Parathyroid adenoma (tissue), 2 donors: ENCODE measurements at regions not wholly inside any gene's neighbourhood (a gene's known extent, or its start where the extent isn't known, plus 50 kb on each side); places are given as distances from the start of the nearest gene placed in this dataset.
A peak's percentile ranks its signal among the peaks of the same experiment; 100 is the strongest.

ENCODE experiments used
- H2AFZ ChIP-seq: fragments of 300-600 bp; sonication (generic); one replicate; pipeline ENCODE4 v1.7.0; 2017; ENCODE audit warnings: antibody characterized with exemption, mild to moderate bottlenecking
- H3K27ac ChIP-seq: fragments of 300-600 bp; sonication (generic); one replicate; pipeline ENCODE4 v1.7.0; 2017
- H3K27me3 ChIP-seq: fragments of 300-600 bp; sonication (generic); one replicate; pipeline ENCODE4 v1.7.0; 2017; ENCODE audit warnings: low read length; ENCODE audit not compliant: control insufficient read depth, insufficient read depth
- H3K36me3 ChIP-seq: fragments of 300-600 bp; sonication (generic); one replicate; pipeline ENCODE4 v1.7.0; 2017; ENCODE audit warnings: low read length; ENCODE audit not compliant: control insufficient read depth, insufficient read depth
- H3K4me1 ChIP-seq: fragments of 300-600 bp; sonication (generic); one replicate; pipeline ENCODE4 v1.7.0; 2017; ENCODE audit warnings: control low read depth
- H3K4me2 ChIP-seq: fragments of 300-600 bp; sonication (generic); one replicate; pipeline ENCODE4 v1.7.0; 2017; ENCODE audit warnings: low read length
- H3K4me3 ChIP-seq: fragments of 300-600 bp; sonication (generic); one replicate; pipeline ENCODE4 v1.7.0; 2017; ENCODE audit warnings: low read depth, low read length
- H3K79me2 ChIP-seq: fragments of 300-600 bp; sonication (generic); one replicate; pipeline ENCODE4 v1.7.0; 2017; ENCODE audit warnings: control low read depth
- H3K9ac ChIP-seq: fragments of 300-600 bp; sonication (generic); one replicate; pipeline ENCODE4 v1.7.0; 2017; ENCODE audit warnings: mild to moderate bottlenecking
- H3K9me3 ChIP-seq: fragments of 300-600 bp; sonication (generic); one replicate; pipeline ENCODE4 v1.7.0; 2017; ENCODE audit warnings: low read length; ENCODE audit not compliant: control insufficient read depth
- TF ChIP-seq, protein P1 (sequence below): fragments of 300-600 bp; sonication (generic); IDR thresholded peaks from one replicate; pipeline ENCODE4 v1.7.0; 2017; ENCODE audit warnings: antibody characterized with exemption, mild to moderate bottlenecking
- donor health status: primary hyperparathyroidism.

DNA sequence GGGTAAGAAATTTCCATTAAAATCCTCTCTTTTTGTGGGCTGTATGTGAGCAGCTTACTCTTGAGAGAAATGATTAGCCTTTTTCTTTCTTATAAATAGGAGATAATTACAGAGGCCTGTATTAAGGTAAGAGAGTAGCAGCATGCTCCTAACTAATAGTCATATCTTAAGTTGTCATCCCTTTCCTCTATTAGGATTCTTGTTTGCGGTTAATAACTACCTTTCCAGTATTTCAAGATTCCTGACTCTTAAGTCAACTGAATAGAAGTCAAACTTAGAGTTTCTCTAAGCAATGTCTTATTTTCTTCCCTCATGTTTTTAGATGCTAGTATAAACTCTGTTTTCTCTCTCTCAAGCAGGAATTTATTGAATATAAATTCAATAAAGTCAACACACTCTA lies 139.9 kb upstream of the GPRIN3 start:
- H3K36me3 ChIP-seq, result no peaks in the 10 kb centered on the region
- no peak overlapping the region for H2AFZ ChIP-seq
- no peaks in the 10 kb centered on the region for H3K4me1 ChIP-seq
- H3K9ac ChIP-seq, result no peak overlapping the region
- H3K27me3 ChIP-seq, result no peaks in the 10 kb centered on the region
- H3K4me3 ChIP-seq, result no peak overlapping the region
- peaks cover 5% of the 10 kb centered on the region for H3K9me3 ChIP-seq
- H3K79me2 ChIP-seq, result no peaks in the 10 kb centered on the region
- TF ChIP-seq, protein P1, sequence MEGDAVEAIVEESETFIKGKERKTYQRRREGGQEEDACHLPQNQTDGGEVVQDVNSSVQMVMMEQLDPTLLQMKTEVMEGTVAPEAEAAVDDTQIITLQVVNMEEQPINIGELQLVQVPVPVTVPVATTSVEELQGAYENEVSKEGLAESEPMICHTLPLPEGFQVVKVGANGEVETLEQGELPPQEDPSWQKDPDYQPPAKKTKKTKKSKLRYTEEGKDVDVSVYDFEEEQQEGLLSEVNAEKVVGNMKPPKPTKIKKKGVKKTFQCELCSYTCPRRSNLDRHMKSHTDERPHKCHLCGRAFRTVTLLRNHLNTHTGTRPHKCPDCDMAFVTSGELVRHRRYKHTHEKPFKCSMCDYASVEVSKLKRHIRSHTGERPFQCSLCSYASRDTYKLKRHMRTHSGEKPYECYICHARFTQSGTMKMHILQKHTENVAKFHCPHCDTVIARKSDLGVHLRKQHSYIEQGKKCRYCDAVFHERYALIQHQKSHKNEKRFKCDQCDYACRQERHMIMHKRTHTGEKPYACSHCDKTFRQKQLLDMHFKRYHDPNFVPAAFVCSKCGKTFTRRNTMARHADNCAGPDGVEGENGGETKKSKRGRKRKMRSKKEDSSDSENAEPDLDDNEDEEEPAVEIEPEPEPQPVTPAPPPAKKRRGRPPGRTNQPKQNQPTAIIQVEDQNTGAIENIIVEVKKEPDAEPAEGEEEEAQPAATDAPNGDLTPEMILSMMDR, result no peak
- no peak overlapping the region for H3K4me2 ChIP-seq
- H3K27ac ChIP-seq, result no peak overlapping the region

DNA sequence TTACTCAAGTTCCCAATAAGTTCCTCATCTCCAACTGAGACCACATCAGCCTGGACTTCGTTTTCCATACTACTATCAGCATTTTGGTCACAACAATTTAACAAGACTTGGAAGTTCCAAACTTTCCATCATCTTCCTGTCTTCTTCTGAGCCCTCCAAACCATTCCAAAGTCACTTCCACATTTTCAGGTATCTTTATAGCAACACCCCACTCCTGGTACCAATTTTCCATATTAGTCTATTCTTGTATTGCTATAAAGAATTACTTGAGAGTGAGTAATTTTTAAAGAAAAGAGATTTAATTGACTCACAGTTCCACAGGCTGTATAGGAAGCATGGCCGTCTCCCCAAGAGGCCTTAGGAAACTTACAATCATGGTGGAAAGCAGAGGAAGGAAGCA lies 138.6 kb upstream of the GPRIN3 start:
- Histone ChIP-seq H3K27ac (no peak overlapping the region), H3K36me3 (no peaks in the 10 kb centered on the region), H2AFZ (no peak overlapping the region), H3K79me2 (no peaks in the 10 kb centered on the region), H3K4me2 (no peak overlapping the region), H3K9ac (no peak overlapping the region), H3K4me1 (no peaks in the 10 kb centered on the region), H3K4me3 (no peak overlapping the region), H3K9me3 (peaks cover 5% of the 10 kb centered on the region), H3K27me3 (no peaks in the 10 kb centered on the region)
- TF ChIP-seq, protein P1, result no peak

DNA sequence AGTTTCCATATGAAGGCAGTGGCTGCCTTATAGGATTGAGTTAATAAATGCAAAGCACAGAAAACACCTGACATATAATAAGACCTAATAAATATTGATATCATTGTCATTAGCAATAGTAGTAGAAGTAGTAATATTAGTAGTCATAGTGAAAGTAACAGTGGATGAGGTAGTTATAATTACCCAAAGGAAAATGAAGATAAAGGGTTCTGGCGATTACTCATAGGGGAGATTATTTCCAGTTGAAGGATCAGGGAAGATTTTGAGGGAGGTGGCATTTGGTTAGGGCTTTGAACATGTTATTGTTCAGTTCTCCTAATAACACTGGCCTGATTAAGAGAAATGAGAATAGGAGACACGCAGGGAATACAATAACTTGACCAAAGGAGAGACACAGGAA lies 131.9 kb upstream of the GPRIN3 start:
- no peak overlapping the region for H2AFZ ChIP-seq
- H3K36me3 ChIP-seq, result no peaks in the 10 kb centered on the region
- no peaks in the 10 kb centered on the region for H3K79me2 ChIP-seq
- TF ChIP-seq, protein P1, result no peak
- H3K9me3 ChIP-seq, result no peaks in the 10 kb centered on the region
- no peak overlapping the region for H3K27ac ChIP-seq
- H3K9ac ChIP-seq, result no peak overlapping the region
- H3K27me3 ChIP-seq, result no peaks in the 10 kb centered on the region
- H3K4me3 ChIP-seq, result no peak overlapping the region
- H3K4me2 ChIP-seq, result no peak overlapping the region
- H3K4me1 ChIP-seq, result no peaks in the 10 kb centered on the region

DNA sequence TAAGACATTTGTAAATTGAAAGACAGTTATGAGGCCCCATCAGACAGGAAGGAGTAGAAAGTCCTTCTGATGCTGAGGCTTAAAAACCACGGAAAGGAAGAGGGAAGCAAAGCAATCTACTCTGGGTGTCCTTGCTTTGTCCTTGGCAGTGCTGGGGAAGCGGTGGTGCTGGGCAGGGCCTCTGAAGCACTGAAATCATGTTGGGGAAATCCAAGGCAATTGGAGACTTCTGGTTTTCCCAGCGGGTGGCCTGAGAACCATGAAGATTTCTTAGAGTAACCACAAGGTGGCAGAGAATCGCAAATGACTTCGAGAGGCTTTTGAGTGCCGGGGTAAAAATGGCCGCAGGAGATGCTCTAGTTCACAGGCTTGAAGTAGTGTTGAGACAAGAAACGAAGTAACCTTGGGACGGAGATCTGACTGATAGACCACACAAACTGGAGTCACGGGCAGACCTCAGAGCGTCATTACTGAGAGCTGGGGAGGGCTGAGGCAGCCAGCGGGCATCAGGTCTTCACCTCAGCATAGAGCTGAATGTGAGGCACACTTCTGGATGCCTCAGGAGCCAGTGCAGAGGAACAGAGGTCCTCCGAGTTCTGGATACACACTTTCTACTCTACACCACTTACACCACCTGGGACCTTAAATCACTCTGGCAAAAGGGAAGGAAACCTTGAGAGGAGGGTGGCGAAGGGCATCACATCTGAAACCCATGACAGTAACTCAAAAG lies 130.7 kb upstream of the GPRIN3 start:
- no peak overlapping the region for H3K4me3 ChIP-seq
- no peaks in the 10 kb centered on the region for H3K9me3 ChIP-seq
- H2AFZ ChIP-seq, result peak overlapping the region; percentile 55
- no peaks in the 10 kb centered on the region for H3K79me2 ChIP-seq
- no peaks in the 10 kb centered on the region for H3K27me3 ChIP-seq
- TF ChIP-seq, protein P1, result no peak
- H3K9ac ChIP-seq, result no peak overlapping the region
- no peaks in the 10 kb centered on the region for H3K36me3 ChIP-seq
- H3K27ac ChIP-seq, result no peak overlapping the region
- H3K4me2 ChIP-seq, result no peak overlapping the region
- H3K4me1 ChIP-seq, result no peaks in the 10 kb centered on the region

DNA sequence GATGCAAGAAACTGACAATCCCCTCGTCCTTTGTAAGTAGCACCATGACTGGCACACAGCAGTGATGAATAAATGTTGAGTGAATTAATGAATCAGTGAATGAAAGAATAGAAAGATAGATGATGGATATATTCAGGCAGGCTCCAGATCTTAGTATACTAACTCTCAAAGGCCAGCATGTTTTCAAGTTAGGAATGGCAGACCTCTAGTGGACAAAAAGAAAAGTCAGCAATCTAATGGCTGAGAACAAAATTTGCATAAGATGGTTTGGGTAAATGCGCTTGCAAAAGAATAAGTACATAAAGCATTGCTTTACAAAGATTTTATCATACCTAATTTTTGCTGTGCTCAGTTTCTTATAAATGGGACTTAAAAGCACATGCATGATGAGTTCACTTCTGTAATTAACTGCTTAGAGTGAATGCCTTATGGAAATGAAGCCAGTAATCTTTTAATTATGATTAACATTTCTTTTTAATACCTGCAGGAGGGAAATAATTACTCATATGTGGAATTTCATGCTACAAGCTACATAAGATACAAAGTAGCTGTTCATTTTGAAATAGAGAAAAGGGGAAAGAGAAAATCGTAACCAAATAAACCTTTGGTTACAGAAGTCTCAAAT lies 126.9 kb upstream of the GPRIN3 start:
- no peaks in the 10 kb centered on the region for H3K4me1 ChIP-seq
- no peak overlapping the region for H3K4me3 ChIP-seq
- TF ChIP-seq, protein P1, result peak; percentile 51
- no peak overlapping the region for H3K27ac ChIP-seq
- no peaks in the 10 kb centered on the region for H3K27me3 ChIP-seq
- H3K36me3 ChIP-seq, result no peaks in the 10 kb centered on the region
- no peaks in the 10 kb centered on the region for H3K79me2 ChIP-seq
- H3K9ac ChIP-seq, result no peak overlapping the region
- H3K9me3 ChIP-seq, result no peaks in the 10 kb centered on the region
- no peak overlapping the region for H3K4me2 ChIP-seq
- no peak overlapping the region for H2AFZ ChIP-seq
